GM23248 (cell line): ENCODE measurements at regions not wholly inside any gene's neighbourhood (a gene's known extent, or its start where the extent isn't known, plus 50 kb on each side); places are given as distances from the start of the nearest gene placed in this dataset.

Experiments
- EZH2 ChIP-seq: fragments of 200-600 bp; sonication (generic); IDR thresholded peaks from 2 replicates; pipeline ENCODE4 v1.6.1; 2018; ENCODE audit warnings: antibody characterized with exemption, mild to moderate bottlenecking; ENCODE audit not compliant: insufficient read depth, poor library complexity, severe bottlenecking
- EZH2phosphoT487 ChIP-seq: fragments of 200-600 bp; sonication (generic); IDR thresholded peaks from 2 replicates; pipeline ENCODE4 v1.6.1; 2018; ENCODE audit warnings: antibody characterized with exemption, moderate library complexity, mild to moderate bottlenecking, low read depth; ENCODE audit not compliant: insufficient read depth

GRCh38 chr4:26050671-26051070 is 136.7 kb downstream of the SMIM20 start:
- TF ChIP-seq EZH2phosphoT487 (no peak), EZH2 (no peak)
